ENCODE measurements at regions not wholly inside any gene's neighbourhood (a gene's known extent, or its start where the extent isn't known, plus 50 kb on each side); places are given as distances from the start of the nearest gene placed in this dataset.

GRCh38 chr1:194734970-194735369, 1548.6 kb upstream of the B3GALT2 start:
- Mint-ChIP-seq H3K9me3 (ENCODE audit: unreplicated experiment) (no peaks in the 10 kb centered on the region), H3K4me3 (ENCODE audit: unreplicated experiment) (no peak overlapping the region), H3K27ac (ENCODE audit: low read depth, unreplicated experiment) (no peak overlapping the region), H3K27me3 (ENCODE audit: insufficient read depth, unreplicated experiment) (no peaks in the 10 kb centered on the region), H3K4me1 (ENCODE audit: insufficient read depth, unreplicated experiment) (peaks cover 13% of the 10 kb centered on the region), H3K36me3 (ENCODE audit: insufficient read depth, unreplicated experiment) (no peaks in the 10 kb centered on the region)
- no peak for DNase-seq (ENCODE audit: unreplicated experiment)
- BruUV-seq (replicated peaks): no TSS peak
- CTCF ChIA-PET: interaction anchor here (0.7 kb wide), 1 partner anchor 16 kb away, joined by 3 read pairs; no protein-coding TSS in a partner anchor
- TF ChIP-seq, protein P1, sequence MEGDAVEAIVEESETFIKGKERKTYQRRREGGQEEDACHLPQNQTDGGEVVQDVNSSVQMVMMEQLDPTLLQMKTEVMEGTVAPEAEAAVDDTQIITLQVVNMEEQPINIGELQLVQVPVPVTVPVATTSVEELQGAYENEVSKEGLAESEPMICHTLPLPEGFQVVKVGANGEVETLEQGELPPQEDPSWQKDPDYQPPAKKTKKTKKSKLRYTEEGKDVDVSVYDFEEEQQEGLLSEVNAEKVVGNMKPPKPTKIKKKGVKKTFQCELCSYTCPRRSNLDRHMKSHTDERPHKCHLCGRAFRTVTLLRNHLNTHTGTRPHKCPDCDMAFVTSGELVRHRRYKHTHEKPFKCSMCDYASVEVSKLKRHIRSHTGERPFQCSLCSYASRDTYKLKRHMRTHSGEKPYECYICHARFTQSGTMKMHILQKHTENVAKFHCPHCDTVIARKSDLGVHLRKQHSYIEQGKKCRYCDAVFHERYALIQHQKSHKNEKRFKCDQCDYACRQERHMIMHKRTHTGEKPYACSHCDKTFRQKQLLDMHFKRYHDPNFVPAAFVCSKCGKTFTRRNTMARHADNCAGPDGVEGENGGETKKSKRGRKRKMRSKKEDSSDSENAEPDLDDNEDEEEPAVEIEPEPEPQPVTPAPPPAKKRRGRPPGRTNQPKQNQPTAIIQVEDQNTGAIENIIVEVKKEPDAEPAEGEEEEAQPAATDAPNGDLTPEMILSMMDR (IDR thresholded peaks at IDR 0.05; ENCODE audit: unreplicated experiment): no peak
- POLR2A ChIA-PET: interaction anchor here (0.5 kb wide), 1 partner anchor 1244 kb away, joined by 3 read pairs; no protein-coding TSS in a partner anchor
- intact Hi-C loops (cut with micrococcal nuclease): no loop called here

- H3K4me3 Mint-ChIP-seq (ENCODE audit: unreplicated experiment): no peak overlapping the region
- peak; percentile 26 for DNase-seq (ENCODE audit: unreplicated experiment)
- H3K9me3 Mint-ChIP-seq (ENCODE audit: unreplicated experiment): no peaks in the 10 kb centered on the region
- no peaks in the 10 kb centered on the region for H3K36me3 Mint-ChIP-seq (ENCODE audit: insufficient read depth, unreplicated experiment)
- H3K4me1 Mint-ChIP-seq (ENCODE audit: insufficient read depth, unreplicated experiment): peaks cover 13% of the 10 kb centered on the region
- peak overlapping the region; percentile 60 for H3K27ac Mint-ChIP-seq (ENCODE audit: low read depth, unreplicated experiment)
- CTCF ChIA-PET: interaction anchor here (0.6 kb wide), 1 partner anchor 85 kb away, joined by 3 read pairs; no protein-coding TSS in a partner anchor
- POLR2A ChIA-PET: interaction anchor here (0.7 kb wide), 2 partner anchors 27 to 465 kb away, joined by 3 read pairs; no protein-coding TSS in a partner anchor
- no TSS peak for BruUV-seq (replicated peaks)
- intact Hi-C loops (cut with micrococcal nuclease): no loop called here
- TF ChIP-seq, protein P1 (IDR thresholded peaks at IDR 0.05; ENCODE audit: unreplicated experiment): no peak
- H3K27me3 Mint-ChIP-seq (ENCODE audit: insufficient read depth, unreplicated experiment): no peaks in the 10 kb centered on the region
Observed at GRCh38 chr1:194731025-194731424, 1544.6 kb upstream of the B3GALT2 start.

DNA sequence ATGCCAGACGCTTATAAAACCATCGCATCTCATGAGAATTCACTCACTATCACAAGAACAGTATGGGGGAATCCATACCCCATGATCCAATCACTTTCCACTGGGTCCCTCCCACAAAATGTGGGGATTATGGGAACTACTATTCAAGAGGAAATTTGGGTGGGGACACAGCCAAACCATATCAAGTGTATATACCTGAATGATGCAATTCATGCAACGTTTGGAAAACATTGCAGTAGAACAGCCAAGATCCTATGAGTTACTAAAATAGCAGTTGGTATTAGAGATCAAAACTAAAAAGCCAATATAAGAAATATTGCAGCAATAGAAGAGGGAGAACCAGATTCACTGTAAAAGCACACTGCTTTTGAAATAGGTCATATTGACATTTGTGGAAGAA, 1543.9 kb upstream of the B3GALT2 start:
- no peaks in the 10 kb centered on the region for H3K36me3 Mint-ChIP-seq (ENCODE audit: insufficient read depth, unreplicated experiment)
- CTCF ChIA-PET: no interaction called here
- POLR2A ChIA-PET: interaction anchor here (0.7 to 1.5 kb wide), 2 partner anchors 25 to 26 kb away, joined by 3 read pairs; no protein-coding TSS in a partner anchor
- peaks cover 13% of the 10 kb centered on the region for H3K4me1 Mint-ChIP-seq (ENCODE audit: insufficient read depth, unreplicated experiment)
- no peaks in the 10 kb centered on the region for H3K9me3 Mint-ChIP-seq (ENCODE audit: unreplicated experiment)
- DNase-seq (ENCODE audit: unreplicated experiment): no peak
- no peaks in the 10 kb centered on the region for H3K27me3 Mint-ChIP-seq (ENCODE audit: insufficient read depth, unreplicated experiment)
- no peak overlapping the region for H3K4me3 Mint-ChIP-seq (ENCODE audit: unreplicated experiment)
- intact Hi-C loops (cut with micrococcal nuclease): no loop called here
- H3K27ac Mint-ChIP-seq (ENCODE audit: low read depth, unreplicated experiment): no peak overlapping the region
- no TSS peak for BruUV-seq (replicated peaks)
- TF ChIP-seq, protein P1 (IDR thresholded peaks at IDR 0.05; ENCODE audit: unreplicated experiment): no peak

- intact Hi-C loops (cut with micrococcal nuclease): no loop called here
- H3K4me1 Mint-ChIP-seq (ENCODE audit: insufficient read depth, unreplicated experiment): peaks cover 9% of the 10 kb centered on the region
- no peaks in the 10 kb centered on the region for H3K27me3 Mint-ChIP-seq (ENCODE audit: insufficient read depth, unreplicated experiment)
- BruUV-seq (replicated peaks): no TSS peak
- ChIA-PET CTCF (no interaction called here), POLR2A (interaction anchor here (0.6 kb wide), 1 partner anchor 36 kb away, joined by 3 read pairs; no protein-coding TSS in a partner anchor)
- TF ChIP-seq, protein P1 (IDR thresholded peaks at IDR 0.05; ENCODE audit: unreplicated experiment): no peak
- H3K9me3 Mint-ChIP-seq (ENCODE audit: unreplicated experiment): no peaks in the 10 kb centered on the region
- H3K27ac Mint-ChIP-seq (ENCODE audit: low read depth, unreplicated experiment): no peak overlapping the region
- no peaks in the 10 kb centered on the region for H3K36me3 Mint-ChIP-seq (ENCODE audit: insufficient read depth, unreplicated experiment)
- H3K4me3 Mint-ChIP-seq (ENCODE audit: unreplicated experiment): no peak overlapping the region
- DNase-seq (ENCODE audit: unreplicated experiment): peak; percentile 44
Observed at GRCh38 chr1:194723067-194723466, 1536.7 kb upstream of the B3GALT2 start.
